ENCODE measurements at regions not wholly inside any gene's neighbourhood (a gene's known extent, or its start where the extent isn't known, plus 50 kb on each side); places are given as distances from the start of the nearest gene placed in this dataset.
A peak's percentile ranks its signal among the peaks of the same experiment; 100 is the strongest.
"Not testable (repeated sequence)": the region's sequence is repeated elsewhere in the genome, so short reads cannot be mapped to it uniquely, and the experiment has no call there.

DNA sequence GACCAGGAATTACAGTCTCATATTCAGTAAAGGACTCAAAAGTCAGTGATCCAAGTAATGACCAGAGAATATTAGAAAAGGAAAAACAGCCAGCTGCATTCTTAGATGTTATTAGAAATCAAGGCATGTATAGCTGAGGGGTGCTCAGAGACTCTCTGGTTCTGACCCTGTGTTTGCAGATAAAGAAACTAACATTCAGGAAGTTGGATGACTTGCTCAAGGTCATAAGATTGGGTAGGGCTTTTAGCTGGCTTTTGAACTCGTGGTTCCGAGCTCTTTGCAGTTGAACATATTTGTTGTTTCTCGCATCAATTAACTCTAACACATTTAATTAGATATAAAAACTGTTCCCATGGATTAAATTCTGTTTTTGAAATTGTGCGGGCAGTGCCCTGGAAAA is 62.5 kb upstream of the ENPP6 start:
- DNase-seq: no peak

GRCh38 chr4:184279496-184280061 is 61.9 kb upstream of the ENPP6 start:
- no peak for DNase-seq

DNA sequence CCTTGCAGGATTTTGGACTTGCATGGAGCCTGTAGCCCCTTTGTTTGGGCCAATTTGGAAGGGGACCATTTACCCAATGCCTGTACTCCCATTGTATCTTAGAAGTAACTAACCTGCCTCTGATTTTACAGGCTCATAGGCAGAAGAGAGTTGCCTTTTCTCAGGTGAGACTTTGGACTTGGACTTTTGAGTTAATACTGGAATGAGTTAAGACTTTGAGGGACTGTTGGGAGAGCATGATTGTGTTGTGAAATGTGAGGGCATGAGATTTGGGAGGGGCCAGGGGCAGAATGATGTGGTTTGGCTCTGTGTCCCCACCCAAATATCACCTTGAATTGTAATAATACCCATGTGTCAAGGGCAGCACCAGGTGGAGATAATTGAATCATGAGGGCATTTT is 60.1 kb upstream of the ENPP6 start:
- DNase-seq: not testable (repeated sequence)

- not testable (repeated sequence) for DNase-seq
Observed at GRCh38 chr4:184277010-184277409, 59.3 kb upstream of the ENPP6 start.

GRCh38 chr4:184276346-184276745 is 58.7 kb upstream of the ENPP6 start:
- not testable (repeated sequence) for DNase-seq

- DNase-seq: no peak
Observed at GRCh38 chr4:184275766-184276165, 58.1 kb upstream of the ENPP6 start.

DNA sequence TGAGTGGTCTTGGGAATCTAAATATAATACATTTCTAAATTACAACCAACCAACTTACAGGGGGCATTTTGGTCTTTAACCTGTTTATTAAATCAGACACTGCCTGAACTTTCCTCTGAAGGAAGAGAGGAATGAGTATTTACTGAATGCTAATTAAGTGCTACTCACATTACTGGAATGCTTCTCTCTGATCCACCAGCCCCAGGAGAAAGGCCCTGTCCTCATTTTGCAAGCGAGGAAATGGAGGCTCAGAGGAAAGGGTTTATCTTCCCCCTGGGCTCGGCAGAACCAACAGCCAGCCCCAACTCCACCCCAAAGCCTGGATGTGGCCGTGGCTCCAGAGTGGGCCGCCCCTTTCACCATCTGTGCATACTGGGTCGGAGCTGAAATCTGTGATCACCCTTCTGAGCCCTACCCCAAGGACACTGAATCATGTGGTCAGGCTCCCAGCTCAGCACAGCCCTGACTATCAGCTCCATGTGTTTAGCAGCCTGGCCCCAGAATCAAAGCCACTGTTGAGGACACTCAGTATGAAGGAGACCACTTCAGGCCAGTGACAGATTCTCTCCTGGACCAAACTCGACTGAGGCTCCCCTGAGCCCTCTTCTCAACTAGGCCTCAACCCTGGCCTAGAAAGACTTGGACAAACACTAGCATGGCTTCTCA is 56.7 kb upstream of the ENPP6 start:
- no peak for DNase-seq

GRCh38 chr4:184273166-184274147 is 55.8 kb upstream of the ENPP6 start:
- no peak for DNase-seq

DNA sequence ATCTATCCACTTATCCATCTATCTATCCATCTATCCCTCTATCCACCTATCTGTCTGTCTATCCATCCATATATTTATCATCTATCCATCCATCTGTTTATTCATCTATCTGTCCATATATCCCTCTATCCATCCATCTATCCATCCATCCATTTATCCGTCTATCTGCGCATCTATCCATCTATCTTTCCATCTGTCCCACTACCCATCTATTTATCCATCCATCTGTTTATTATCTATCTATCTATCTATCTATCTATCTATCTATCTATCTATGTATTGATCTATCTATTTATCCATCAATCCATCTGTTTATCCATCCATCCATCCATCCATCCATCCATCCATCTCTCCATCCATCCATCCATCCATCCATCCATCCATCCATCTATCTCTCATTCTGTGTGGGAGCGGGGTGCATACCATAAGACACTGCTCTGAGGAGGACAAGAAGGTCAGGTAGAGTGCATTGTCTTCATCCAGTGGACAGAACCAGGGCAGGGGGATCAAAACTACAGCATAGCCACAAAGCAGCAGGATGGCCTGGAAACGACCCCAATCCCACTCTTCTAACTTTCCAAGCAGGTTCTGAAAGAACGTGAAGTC is 53.2 kb upstream of the ENPP6 start:
- no peak for DNase-seq

GRCh38 chr4:184269879-184270430 is 52.3 kb upstream of the ENPP6 start:
- no peak for DNase-seq

GRCh38 chr4:184268584-184269160 is 51.0 kb upstream of the ENPP6 start:
- DNase-seq: peak in 1 of 6 experiments; percentile 14

DNA sequence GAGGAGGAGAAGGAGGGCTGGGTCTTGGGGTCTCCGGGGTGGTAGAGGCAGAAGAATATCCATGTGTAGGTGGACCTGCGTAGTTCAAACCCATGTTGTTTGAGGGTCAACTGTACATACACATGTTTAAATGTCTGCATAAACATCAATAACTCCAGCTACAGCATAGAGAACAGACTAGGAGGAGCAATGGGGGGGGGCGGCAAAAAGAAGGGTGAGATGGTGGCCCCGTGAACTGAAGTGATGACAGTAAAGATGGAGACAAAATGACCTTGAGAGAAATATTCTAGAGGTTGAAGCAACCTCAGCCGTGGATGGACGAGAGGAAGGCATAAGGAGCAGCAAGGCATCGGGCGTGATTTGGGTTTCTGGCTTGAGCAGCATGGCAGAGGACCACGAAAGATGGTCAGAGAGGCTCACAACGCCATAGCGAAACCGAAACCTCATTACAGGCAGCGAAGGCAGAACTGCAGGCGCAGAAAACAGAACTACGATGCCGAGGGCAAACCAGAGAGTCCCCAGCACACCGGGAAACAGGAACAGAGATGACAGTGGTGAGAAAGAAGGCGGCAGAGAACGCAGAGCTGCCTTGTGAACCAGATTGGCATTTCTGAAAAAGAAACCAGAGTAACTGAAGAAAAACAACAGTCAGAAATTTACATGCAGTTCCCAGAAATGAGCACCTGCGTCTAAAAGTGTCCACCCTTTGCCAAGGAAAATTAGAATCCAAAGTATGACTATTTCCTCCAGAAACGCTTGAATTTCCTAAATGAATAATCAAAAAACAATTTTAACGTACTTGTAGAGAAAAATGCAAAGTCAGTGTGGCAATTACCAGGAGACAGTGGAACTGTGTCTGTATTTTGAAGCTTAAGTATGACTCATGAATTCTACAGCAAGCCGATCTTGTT is 50.3 kb upstream of the ENPP6 start:
- DNase-seq: peak; percentile 12 to 78 (median 54)
